SH-SY5Y (cell line): ENCODE measurements at regions not wholly inside any gene's neighbourhood (a gene's known extent, or its start where the extent isn't known, plus 50 kb on each side); places are given as distances from the start of the nearest gene placed in this dataset.

Experiments used
- GATA2 ChIP-seq: IDR thresholded peaks from 2 replicates; pipeline ENCODE4 v1.6.1; 2011; ENCODE audit warnings: mild to moderate bottlenecking, low read depth, low read length
- GATA3 ChIP-seq: IDR thresholded peaks from 2 replicates; pipeline ENCODE4 v1.6.1; 2011; ENCODE audit warnings: low read depth, mild to moderate bottlenecking, low read length, moderate library complexity

DNA sequence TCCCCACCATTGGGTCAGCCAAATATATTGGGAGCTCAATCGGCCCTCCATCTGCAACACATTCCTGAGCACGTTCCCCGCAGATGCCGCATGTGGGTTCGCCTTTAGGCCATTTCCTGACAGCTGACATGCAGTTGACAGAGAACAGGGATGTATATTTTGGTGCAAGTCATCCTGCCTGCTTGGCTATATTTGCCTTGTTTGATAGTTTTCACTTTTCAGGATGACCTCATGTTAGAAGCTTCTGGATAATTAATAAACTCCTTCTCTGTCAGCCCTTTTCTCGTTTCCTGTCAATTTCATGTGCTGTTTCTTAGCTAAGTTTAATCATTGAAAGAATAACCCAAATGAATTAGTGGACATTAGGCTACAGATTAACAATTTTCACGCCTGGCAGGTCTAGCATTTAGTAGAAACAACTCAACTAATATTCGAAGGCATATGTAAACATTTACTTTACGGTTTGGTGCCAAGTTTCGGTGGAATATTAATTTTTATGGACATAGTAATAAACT lies 105.8 kb upstream of the SLC5A12 start:
- TF ChIP-seq GATA2 = 0 out of 2 replicates have a peak, but pooled peaks have one; percentile 11
- no peak for TF ChIP-seq GATA3

DNA sequence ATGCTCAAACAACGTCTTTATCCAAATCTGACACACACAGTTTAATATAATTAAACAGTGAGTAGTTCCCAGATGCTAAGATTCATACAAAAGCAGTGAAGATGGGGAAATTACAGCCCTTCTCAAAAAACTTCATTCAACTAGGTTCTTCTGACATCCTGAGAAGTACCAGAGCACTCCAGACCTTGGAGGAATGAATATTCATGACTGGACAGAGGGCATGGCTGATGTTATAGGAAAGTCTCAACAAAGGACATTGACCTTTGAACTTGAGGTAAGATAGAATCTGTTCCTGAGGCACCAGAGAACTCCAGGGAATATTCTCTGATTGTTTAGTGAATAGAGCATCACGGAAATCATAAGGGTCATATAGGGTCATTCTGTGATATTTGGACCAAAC lies 106.4 kb upstream of the SLC5A12 start:
- no peak for TF ChIP-seq GATA2
- no peak for TF ChIP-seq GATA3

GRCh38 chr11:26830218-26830617 lies 108.4 kb upstream of the SLC5A12 start:
- no peak for TF ChIP-seq GATA3
- no peak for TF ChIP-seq GATA2

DNA sequence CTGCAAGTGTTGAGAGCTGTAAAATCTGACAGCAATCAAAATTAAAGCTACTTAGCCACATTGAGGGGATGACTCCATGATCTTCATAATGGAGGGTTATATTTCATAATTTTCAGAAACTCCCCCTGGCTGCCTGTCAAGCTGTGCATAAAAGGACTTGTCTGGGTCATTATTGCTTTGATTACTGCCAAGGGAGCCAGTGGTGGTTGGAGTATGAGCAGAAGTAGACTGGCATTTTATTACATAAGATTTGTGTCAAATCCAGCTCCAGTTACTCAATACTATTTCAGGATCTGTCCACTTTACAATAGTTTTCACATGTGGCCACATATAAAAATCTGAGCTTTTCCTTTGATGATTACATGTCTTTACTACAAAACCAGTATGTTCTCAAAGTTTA lies 108.9 kb upstream of the SLC5A12 start:
- TF ChIP-seq GATA3 = no peak
- no peak for TF ChIP-seq GATA2

DNA sequence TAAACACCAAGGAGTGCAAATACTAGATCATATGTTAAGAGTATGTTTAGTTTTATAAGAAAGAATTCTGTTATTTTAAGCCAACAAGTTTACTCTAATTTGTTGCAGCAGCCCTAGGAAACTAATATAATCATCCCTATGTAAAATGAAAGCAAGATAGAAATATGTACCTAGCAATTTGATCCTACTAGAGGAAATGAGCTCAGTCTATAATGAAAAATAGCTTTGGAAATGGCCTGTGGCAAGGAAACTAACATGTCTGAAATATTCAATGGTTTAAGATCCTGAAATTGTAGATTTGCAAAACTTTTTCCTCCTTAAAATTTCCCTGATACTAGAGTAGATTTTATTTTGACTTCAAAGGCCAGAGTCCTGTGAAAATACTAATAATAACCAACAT lies 112.7 kb upstream of the SLC5A12 start:
- no peak for TF ChIP-seq GATA2
- no peak for TF ChIP-seq GATA3

DNA sequence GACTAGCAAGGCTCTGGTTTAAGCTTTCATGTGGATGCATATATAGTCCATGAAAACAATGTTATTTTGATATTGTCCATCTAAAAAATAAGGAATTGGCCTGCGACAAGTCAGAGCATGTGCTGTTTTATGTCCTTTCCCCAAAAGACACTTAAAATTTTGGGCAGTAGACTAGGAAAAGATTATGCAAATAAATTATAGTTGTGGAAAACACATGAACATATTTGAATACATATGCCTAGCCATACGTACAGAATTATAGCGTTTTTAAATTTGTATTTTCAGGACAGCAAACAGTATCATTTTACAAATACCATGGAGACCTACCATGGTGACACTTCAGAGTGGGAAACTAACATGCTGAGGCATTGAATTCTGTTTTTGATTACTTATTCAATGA lies 113.8 kb upstream of the SLC5A12 start:
- no peak for TF ChIP-seq GATA3
- TF ChIP-seq GATA2 = no peak

DNA sequence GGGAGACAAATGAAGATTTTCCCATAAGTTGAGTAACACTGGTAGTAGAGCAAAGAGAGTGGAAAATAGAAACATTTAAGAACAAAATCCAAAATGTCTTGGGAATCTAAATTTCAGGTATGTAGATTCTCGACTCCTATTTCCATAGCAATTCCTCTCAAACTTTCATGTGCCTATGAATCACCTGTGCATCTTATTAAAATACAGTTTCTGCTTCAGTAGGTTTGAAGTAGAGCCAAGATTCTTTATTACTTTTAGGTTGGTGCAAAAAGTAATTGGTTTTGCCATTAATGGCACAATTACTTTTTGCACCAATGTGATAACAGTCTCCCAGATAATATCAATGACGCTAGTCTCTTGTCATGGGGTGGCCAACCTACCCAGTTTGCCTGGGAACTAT lies 115.3 kb upstream of the SLC5A12 start:
- no peak for TF ChIP-seq GATA2
- no peak for TF ChIP-seq GATA3

- TF ChIP-seq GATA3 (no peak), GATA2 (no peak)
Measured at GRCh38 chr11:26839911-26840698, 118.2 kb upstream of the SLC5A12 start.

- TF ChIP-seq GATA2 (no peak), GATA3 (no peak)
Measured at GRCh38 chr11:26841818-26842473, 120.1 kb upstream of the SLC5A12 start.

DNA sequence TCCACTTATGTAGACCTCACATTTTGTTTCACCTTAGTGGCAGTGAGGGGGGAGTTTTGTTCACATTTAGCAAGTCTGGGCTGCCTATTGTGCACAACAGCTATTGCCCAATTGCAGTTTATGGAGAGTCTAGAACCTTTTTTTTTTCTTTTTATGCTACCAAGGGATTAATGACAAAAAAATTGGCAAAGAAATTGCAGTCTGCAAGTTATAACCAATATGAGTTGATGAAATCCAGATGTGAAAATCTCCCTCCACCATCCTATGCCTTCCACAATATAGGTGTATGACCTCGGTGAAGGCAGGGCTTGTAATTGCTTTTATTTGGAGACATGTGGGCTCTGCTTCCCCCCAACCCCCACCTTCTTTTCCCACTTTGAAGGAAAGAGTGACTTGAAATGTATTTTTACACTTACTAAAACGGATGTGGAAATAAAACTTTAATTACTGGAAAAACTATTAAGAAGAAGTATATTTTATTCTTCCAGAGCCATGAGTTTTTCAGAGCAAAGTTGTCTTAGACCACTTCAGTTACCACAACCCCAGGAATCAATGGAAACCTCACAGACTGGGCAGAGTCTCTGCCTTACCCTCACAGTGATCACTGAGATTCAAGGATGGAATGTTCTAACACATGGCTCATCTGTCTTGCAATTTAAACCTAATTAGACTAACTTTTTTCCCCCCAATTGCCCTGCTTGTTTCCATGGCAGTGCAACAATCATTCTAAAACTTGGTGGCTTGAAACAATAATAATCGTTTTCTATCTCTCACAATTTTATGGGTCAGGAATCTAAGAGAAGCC lies 120.8 kb upstream of the SLC5A12 start:
- TF ChIP-seq GATA3 (no peak), GATA2 (no peak)

GRCh38 chr11:26843539-26843938 lies 121.7 kb upstream of the SLC5A12 start:
- TF ChIP-seq GATA2 = no peak
- no peak for TF ChIP-seq GATA3

DNA sequence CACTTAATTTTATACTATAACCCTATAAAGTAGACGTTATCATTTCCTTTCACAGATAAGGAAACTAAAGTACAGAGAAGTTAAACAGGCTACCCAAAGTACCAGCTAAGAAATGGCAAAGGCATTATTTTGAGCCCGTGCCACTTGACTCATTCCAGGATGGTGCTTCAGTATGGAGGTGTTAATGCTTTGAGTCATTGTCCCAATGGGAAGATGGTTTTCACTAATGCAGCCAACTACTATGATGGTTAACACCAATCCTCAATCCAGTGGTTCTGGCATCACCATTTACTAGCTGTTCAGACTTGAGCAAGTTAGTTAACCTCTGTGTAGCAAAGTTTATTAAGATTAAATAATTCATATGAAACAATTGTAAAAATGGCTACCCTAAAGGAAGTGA lies 123.1 kb upstream of the SLC5A12 start:
- TF ChIP-seq GATA2 (no peak), GATA3 (no peak)

- TF ChIP-seq GATA3 = no peak
- no peak for TF ChIP-seq GATA2
Measured at GRCh38 chr11:26846227-26846626, 124.4 kb upstream of the SLC5A12 start.

- no peak for TF ChIP-seq GATA2
- TF ChIP-seq GATA3 = no peak
Measured at GRCh38 chr11:26847459-26847858, 125.6 kb upstream of the SLC5A12 start.
